Activated CD4-positive, alpha-beta T cell treated with anti-CD3 and anti-CD28 coated beads, Interleukin-2, amount 50 U/mL, for 4 hours (primary cell): ENCODE measurements at regions not wholly inside any gene's neighbourhood (a gene's known extent, or its start where the extent isn't known, plus 50 kb on each side); places are given as distances from the start of the nearest gene placed in this dataset.

ENCODE experiments used
- DNase-seq, 2 experiments: peaks; one replicate each; pipeline ENCODE4 v3.0.0-alpha.2; 2020

DNA sequence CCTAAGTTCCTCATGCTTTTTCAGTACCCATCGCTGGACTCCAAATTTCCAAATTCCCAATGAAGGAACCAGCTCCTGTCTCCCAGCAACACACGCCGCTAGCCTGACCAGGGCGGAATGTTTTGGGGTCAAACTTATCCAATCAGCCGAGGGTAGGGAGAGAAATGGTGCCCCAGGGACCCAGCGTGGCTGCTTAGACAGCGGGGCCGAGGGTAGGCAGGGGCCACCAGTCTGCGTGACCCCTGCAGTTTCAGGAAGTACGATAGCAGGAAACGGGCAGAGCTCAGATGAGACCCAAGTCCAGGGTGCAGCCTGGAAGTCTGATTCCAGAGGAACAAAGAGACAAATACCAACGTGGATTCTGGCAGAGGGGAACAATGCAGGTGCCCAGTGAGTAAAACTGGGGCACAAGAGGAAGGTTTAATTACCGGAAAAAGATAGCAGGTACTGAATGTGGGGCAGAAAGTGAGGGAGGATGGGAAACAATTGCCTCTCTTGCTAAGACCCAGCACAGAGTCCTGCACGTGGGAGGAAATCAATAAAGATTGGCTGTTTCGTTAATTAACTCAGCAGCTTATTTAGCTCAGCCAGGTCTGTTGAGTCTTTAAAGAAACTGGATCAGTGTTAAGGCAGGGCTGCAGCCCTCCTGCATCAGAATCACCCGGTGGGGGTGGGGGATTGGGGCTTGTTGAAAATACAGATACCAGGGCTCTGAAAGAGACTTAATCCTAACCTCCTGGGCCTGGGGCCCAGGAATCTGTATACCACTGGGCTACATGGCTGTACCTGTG, 50.4 kb upstream of the NFE2L3 start:
- DNase-seq: no peak

DNA sequence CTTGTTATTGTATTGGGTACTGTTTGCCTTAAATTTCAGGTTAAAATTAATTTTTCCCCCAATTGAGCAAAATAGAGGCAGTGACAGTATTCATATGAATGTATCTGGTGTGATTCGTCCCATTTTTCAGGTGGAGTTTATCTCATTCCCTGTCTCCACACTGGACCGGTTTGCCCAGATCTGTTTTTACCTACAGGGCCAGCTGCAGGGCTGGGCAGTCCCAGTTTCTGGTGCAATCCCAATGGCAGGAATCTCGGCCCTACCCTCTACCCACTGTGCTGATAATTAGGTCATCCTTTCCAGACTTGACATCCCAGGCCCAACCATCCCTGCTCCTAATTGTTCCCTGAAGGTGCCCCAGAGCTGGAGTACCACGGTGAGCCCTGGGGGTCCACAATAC, 49.8 kb upstream of the NFE2L3 start:
- DNase-seq: no peak
